GM19240 (cell line): ENCODE measurements at regions not wholly inside any gene's neighbourhood (a gene's known extent, or its start where the extent isn't known, plus 50 kb on each side); places are given as distances from the start of the nearest gene placed in this dataset.

ENCODE experiments used
- DNase-seq: peaks from one replicate; pipeline ENCODE4 v3.0.0; 2011; ENCODE audit warnings: low spot score; ENCODE audit not compliant: insufficient read length

GRCh38 chr20:39651645-39652325 is 689.6 kb downstream of the DHX35 start:
- DNase-seq = no peak

GRCh38 chr20:39646874-39647413 is 684.8 kb downstream of the DHX35 start:
- DNase-seq = no peak

GRCh38 chr20:39645131-39645530 is 683.0 kb downstream of the DHX35 start:
- DNase-seq = no peak

GRCh38 chr20:39643292-39643691 is 681.1 kb downstream of the DHX35 start:
- no peak for DNase-seq

GRCh38 chr20:39641423-39641822 is 679.3 kb downstream of the DHX35 start:
- DNase-seq = no peak

GRCh38 chr20:39640147-39640546 is 678.0 kb downstream of the DHX35 start:
- no peak for DNase-seq

GRCh38 chr20:39638731-39639130 is 676.6 kb downstream of the DHX35 start:
- no peak for DNase-seq

GRCh38 chr20:39633689-39634088 is 671.5 kb downstream of the DHX35 start:
- no peak for DNase-seq

GRCh38 chr20:39632757-39633156 is 670.6 kb downstream of the DHX35 start:
- DNase-seq = no peak

GRCh38 chr20:39632176-39632575 is 670.0 kb downstream of the DHX35 start:
- DNase-seq = no peak

- no peak for DNase-seq
Observed at GRCh38 chr20:39631557-39631956, 669.4 kb downstream of the DHX35 start.

- DNase-seq = no peak
Observed at GRCh38 chr20:39630215-39630908, 668.2 kb downstream of the DHX35 start.

GRCh38 chr20:39627765-39628164 is 665.6 kb downstream of the DHX35 start:
- DNase-seq = no peak

GRCh38 chr20:39624316-39624715 is 662.2 kb downstream of the DHX35 start:
- no peak for DNase-seq

GRCh38 chr20:39623584-39624234 is 661.6 kb downstream of the DHX35 start:
- DNase-seq = no peak

GRCh38 chr20:39619271-39619785 is 657.2 kb downstream of the DHX35 start:
- no peak for DNase-seq

- no peak for DNase-seq
Observed at GRCh38 chr20:39611901-39612300, 649.8 kb downstream of the DHX35 start.

- no peak for DNase-seq
Observed at GRCh38 chr20:39607141-39607540, 645.0 kb downstream of the DHX35 start.

- no peak for DNase-seq
Observed at GRCh38 chr20:39605908-39606307, 643.8 kb downstream of the DHX35 start.

- DNase-seq = no peak
Observed at GRCh38 chr20:39605361-39605760, 643.2 kb downstream of the DHX35 start.

GRCh38 chr20:39603219-39603618 is 641.1 kb downstream of the DHX35 start:
- DNase-seq = no peak

GRCh38 chr20:39602649-39603048 is 640.5 kb downstream of the DHX35 start:
- no peak for DNase-seq
